CD4-positive, alpha-beta T cell treated with Interleukin-2 at 100 ng/mL for 4 hours (primary cell): ENCODE measurements at regions not wholly inside any gene's neighbourhood (a gene's known extent, or its start where the extent isn't known, plus 50 kb on each side); places are given as distances from the start of the nearest gene placed in this dataset.

Experiments
- DNase-seq: peaks from one replicate; pipeline ENCODE4 v3.0.0-alpha.2; 2020; ENCODE audit warnings: low spot score

- no peak for DNase-seq
Observed at GRCh38 chr11:69348414-69349235, 54.7 kb downstream of the MYEOV start.

DNA sequence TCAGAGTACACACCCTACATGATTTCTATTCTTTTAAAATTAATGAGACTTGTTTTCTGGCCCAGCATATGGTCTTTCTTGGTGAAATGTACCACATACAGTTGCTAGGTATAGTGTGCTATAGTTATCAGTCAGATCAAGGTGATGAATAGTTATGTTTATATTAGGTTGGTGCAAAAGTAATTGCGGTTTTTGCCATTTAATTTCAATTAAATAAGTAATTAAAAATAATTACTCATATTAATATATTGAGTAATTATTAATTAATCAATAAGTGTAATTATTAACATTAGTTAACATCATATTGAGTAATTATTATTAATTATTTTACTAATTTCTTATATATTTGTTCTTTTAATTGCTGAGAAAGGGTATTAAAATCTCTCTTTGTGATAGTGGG, 56.1 kb downstream of the MYEOV start:
- DNase-seq, result no peak

GRCh38 chr11:69350596-69350995, 56.6 kb downstream of the MYEOV start:
- DNase-seq, result no peak

DNA sequence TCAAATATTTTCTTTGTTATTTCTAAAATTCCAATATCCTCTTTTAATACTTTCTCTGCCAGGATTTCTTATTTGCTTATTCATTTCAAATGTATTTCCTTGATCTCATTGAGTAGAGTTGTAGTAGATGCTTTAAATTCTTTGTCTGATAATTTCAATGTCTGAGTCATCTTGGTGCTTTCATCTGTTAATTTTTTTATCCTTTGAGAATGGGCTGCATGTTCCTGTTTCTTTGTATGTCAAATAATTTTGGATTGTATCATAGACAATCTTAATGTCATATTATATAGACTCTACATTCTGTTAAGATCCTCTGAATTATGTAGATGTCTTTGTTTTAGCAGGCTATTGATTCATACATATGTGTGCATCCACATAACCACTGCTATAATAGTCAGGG, 57.5 kb downstream of the MYEOV start:
- no peak for DNase-seq

- no peak for DNase-seq
Observed at GRCh38 chr11:69352166-69352565, 58.2 kb downstream of the MYEOV start.

GRCh38 chr11:69352715-69353319, 58.9 kb downstream of the MYEOV start:
- no peak for DNase-seq

- DNase-seq, result no peak
Observed at GRCh38 chr11:69353696-69354544, 60.0 kb downstream of the MYEOV start.

DNA sequence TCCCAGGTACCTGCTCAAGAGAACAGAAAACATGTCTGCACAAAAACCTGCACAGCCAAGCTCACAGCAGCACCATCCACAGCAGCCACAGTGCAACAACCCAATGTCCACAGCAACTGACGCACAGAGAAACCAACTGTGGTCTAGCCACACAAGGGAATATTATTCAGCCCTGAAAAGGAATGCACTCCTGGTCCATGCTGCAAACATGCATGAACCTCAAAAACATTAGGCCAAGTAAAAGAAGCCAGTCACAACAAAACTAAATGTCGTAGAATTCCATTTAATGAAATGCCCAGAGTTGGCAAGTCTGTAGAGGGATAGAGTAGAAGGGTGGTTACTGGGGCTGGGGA, 60.6 kb downstream of the MYEOV start:
- no peak for DNase-seq

DNA sequence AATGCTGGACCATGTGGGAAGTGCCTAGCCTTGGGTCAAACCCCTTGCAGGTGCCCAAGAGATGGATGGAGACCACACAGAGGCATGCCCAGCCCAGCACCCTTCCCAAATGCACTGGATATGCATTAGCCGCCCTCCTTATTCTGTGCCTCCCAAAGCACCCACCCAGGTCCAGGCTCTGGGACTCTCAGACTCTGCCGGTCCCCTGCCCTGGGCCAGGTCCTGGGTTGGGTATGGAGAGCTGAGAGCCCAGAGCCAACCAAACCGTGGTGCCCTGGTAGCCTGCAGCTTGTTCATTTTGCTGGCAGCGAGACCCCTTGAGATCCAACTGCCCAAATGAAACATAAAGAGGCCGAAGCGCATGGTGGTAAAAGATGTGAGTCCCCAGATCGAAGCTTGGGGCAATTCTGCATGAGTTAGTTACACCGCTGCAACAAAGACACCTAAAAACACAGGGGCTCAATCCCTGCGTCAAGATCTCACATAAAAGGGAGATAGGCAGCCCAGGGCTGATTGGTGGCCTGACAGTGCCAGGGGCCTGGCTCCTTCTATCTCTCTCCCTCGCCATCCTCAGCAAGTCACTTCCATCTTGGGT, 61.5 kb downstream of the MYEOV start:
- no peak for DNase-seq

DNA sequence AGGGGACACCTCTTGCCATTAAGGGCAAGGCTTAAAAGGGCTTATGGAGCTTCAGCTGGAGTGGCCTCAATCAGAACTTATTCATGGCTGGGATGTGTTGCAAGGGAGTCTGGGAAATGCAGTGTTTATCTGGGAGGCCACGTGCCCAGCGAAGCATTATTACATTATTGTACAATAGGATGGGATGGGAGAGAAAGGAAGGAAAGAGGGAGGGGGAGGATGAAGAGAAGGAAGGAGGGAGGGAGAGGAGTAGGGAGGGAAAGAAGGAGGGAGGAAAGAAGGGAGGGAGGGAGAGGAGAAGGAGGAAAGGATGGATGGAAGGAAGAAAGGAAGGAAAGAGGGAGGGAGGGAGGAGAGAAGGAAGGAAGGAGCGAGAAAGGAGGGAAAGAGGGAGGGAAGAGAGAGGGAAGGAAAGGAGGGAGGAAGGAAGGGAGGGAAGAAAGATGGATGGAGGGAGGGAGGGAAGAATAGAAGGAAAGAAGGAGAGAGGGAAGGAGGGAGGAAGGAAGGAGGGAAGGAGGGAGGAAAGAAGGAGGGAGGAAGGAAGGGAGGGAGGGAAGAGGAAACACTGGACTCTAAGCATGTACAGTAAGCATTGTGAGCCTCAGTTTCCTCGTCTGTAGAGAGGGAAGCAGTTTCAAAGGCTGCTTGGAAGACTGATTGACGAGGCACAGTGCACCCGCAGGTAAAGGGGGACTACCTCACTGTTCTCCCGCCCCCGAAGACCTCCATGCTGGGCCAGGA, 62.2 kb downstream of the MYEOV start:
- DNase-seq, result no peak

DNA sequence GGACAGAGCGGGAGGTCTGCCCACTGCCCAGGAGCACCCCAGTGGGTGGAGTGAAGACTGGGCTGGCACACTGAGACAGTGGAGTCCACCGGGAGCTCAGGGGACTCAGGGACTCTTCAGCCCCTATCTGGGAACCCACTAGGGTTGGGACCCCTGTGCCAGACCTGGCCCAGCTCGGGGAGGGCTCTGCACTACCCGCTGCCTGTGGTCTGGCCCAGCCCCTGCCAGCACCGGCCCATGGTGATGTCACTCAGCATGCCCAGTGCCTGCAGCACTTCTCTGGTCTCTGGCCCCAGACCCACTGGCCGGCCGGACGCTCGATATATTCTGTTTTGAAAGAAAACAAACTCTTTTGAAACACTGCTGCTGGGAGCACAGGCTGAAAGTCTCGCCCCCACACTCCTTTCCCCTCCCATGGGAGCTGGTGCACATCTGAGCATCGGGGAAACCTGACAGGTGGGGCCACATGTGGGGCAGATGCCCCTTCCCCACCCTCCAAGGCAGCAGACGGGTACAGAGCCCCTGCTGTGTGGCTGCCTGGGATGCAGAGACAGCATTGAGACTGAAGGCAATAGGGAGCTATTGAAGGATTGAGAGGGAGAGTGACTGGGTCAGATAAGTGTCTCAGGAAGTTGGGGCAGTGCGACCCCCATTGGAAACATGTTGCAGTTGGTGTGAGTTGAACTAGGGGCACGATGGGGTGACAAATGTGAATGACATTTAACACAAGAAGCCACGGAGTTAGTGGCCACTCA, 62.9 kb downstream of the MYEOV start:
- DNase-seq, result no peak

DNA sequence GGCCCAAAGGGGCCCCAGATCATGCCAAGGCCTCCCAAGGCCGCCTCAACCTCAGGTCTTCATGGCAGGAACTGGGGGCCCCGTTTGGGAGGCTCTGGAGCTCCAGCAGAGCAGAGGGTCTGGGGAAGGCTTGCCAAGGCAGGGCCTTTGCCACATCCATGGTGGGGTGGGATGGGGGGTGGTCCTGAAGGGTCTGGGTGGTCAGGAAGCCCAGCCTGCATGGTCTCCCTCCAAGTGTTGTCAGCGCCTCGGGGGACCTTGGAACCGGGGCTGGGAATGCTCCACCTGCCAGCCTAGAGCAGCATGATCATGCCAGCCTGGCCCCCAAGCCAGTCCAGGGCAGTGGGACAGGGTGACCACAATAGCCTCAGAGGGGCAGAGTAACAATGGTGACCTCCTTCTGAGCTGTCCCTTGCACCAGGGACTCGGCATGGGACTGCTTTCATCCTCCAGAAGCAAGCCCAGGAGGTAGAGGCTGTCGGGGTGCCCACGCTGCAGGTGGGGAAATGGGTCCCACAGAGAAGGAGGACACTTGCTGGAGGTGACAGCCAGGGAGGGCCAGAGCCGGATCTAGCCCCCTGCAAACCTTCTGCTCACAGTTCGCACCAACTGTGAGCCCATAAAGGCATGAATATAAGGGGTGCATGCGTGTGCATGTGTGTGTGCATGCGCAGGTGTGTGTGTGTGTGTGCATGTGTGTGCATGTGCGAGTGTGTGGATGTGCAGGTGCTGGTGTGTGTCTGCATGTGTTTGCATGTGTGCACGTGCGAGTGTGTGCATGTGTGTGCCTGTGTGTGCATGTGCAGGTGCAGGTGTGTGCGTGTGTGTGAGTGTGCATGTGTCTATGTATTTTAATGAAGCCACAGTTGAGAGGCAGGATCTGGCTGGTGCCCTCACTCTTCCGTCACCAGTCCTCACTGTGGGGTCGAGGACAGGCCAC, 63.8 kb downstream of the MYEOV start:
- DNase-seq, result no peak

DNA sequence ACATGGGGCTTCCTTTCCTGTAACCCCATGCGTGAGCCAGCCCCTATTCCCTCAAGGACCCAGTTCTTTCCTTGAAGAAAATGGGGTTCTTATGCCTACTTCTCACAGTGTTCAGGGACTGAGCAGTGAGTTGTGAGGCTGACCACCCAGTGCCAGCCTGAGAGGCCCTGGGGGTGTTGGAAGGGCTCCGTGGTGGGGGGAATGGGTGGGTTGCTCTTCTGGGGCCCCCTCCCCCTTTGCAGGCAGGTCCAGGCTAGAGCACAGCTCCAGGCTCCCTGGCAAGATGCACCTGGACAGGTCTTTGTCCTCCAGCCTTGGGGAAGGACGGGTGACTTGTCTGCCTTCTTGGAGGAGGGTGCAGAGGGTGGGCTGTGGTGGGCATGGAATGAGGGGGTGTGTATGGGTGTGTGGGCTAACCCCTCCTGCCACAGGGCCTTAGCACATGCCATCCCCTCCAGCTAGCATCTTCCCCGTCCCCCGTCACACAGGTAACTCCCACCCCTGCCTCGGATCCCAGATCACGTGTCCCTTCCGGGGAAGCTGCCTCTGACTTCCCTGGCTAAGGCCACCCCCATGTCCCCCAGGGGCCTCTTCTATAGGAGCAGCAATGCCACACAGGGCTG, 64.6 kb downstream of the MYEOV start:
- DNase-seq, result no peak

GRCh38 chr11:69359735-69360480, 66.0 kb downstream of the MYEOV start:
- DNase-seq, result no peak

GRCh38 chr11:69360606-69361005, 66.7 kb downstream of the MYEOV start:
- no peak for DNase-seq

GRCh38 chr11:69361048-69361447, 67.1 kb downstream of the MYEOV start:
- no peak for DNase-seq

GRCh38 chr11:69361466-69361865, 67.5 kb downstream of the MYEOV start:
- no peak for DNase-seq

- DNase-seq, result no peak
Observed at GRCh38 chr11:69362315-69362714, 68.4 kb downstream of the MYEOV start.

DNA sequence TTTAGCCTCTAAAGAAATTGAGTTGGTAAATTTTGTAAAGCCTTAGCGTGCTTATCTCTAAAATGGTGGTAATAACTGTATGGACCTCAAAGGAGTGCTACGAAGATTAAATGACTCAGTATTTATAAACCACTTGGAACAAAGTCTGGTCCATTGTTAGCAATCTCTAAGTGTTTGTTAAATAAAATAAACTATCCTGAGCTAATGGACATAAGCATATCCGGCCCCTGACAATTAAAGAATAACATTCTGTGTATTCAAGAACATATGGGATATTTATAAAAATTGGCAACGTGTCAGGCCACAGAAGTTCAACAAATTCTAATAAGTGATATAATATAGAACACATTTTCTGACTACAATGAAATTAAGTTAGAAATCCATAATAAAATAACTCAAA, 71.0 kb downstream of the MYEOV start:
- DNase-seq, result no peak
